C4-2B (cell line): ENCODE measurements at regions not wholly inside any gene's neighbourhood (a gene's known extent, or its start where the extent isn't known, plus 50 kb on each side); places are given as distances from the start of the nearest gene placed in this dataset.

ENCODE experiments used
- ZFX ChIP-seq: fragments of 450-650 bp; IDR thresholded peaks from 2 replicates; pipeline ENCODE4 v1.6.1; 2017
- TF ChIP-seq, protein P1 (sequence below): fragments of 450-650 bp; conservative IDR thresholded peaks from 2 replicates; pipeline ENCODE4 v1.5.1; 2017; ENCODE audit warnings: mild to moderate bottlenecking

DNA sequence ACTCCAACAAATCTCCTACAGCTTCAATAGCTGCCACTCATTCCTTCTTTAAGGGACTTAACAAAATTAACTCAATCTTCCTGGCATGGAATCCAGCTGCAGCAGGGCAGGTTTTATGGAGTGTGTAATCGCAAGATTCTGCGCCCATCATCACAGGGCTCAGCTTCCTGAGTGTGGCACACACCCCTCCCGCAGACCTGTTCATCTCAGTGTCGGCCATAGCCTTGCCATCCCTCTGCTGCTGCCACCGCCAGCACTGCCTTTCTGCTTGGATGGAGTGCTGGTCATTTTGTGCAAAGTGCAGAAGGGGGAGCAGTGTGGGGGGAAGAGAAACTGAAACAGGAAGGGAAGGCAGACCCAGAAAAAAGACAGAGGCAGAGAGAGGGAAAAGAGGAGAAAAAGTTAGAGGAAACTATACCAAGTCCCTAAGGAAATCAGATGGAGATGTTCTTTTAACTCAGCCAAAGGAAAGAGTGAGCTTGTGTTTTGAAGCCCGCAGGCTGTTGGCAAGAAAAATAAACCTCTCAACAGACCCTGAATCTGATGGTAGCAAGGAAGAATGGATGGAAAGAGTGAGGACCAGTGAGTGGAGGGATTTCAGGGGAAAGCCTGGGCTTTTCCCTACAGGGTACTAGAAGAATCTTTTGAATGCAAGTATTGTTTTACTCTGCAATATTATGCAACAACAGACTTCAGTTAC, 324.2 kb downstream of the SEC16B start:
- TF ChIP-seq, protein P1, sequence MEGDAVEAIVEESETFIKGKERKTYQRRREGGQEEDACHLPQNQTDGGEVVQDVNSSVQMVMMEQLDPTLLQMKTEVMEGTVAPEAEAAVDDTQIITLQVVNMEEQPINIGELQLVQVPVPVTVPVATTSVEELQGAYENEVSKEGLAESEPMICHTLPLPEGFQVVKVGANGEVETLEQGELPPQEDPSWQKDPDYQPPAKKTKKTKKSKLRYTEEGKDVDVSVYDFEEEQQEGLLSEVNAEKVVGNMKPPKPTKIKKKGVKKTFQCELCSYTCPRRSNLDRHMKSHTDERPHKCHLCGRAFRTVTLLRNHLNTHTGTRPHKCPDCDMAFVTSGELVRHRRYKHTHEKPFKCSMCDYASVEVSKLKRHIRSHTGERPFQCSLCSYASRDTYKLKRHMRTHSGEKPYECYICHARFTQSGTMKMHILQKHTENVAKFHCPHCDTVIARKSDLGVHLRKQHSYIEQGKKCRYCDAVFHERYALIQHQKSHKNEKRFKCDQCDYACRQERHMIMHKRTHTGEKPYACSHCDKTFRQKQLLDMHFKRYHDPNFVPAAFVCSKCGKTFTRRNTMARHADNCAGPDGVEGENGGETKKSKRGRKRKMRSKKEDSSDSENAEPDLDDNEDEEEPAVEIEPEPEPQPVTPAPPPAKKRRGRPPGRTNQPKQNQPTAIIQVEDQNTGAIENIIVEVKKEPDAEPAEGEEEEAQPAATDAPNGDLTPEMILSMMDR, result no peak
- no peak for TF ChIP-seq ZFX
